GM10266 (cell line): ENCODE measurements at regions not wholly inside any gene's neighbourhood (a gene's known extent, or its start where the extent isn't known, plus 50 kb on each side); places are given as distances from the start of the nearest gene placed in this dataset.
"Not testable (repeated sequence)": the region's sequence is repeated elsewhere in the genome, so short reads cannot be mapped to it uniquely, and the experiment has no call there.

Experiments
- DNase-seq: peaks from one replicate; pipeline ENCODE4 v3.0.0; 2012; ENCODE audit errors: extremely low spot score
- CTCF ChIP-seq: IDR thresholded peaks from 2 replicates; pipeline ENCODE4 v1.5.1; 2012; ENCODE audit warnings: mild to moderate bottlenecking, low read depth; ENCODE audit not compliant: control insufficient read depth, insufficient read depth; ENCODE audit errors: missing control alignments

GRCh38 chr10:109618748-109619147, 304.6 kb downstream of the XPNPEP1 start:
- no peak for DNase-seq
- TF ChIP-seq CTCF: no peak

GRCh38 chr10:109618301-109618700, 305.0 kb downstream of the XPNPEP1 start:
- TF ChIP-seq CTCF: no peak
- DNase-seq: no peak

GRCh38 chr10:109616359-109616980, 306.8 kb downstream of the XPNPEP1 start:
- no peak for DNase-seq
- TF ChIP-seq CTCF: no peak

GRCh38 chr10:109595356-109595755, 328.0 kb downstream of the XPNPEP1 start:
- not testable (repeated sequence) for DNase-seq

- no peak for TF ChIP-seq CTCF
- no peak for DNase-seq
Observed at GRCh38 chr10:109593682-109594081, 329.6 kb downstream of the XPNPEP1 start.

GRCh38 chr10:109592391-109592790, 330.9 kb downstream of the XPNPEP1 start:
- no peak for TF ChIP-seq CTCF
- DNase-seq: no peak

GRCh38 chr10:109591601-109592000, 331.7 kb downstream of the XPNPEP1 start:
- DNase-seq: no peak
- no peak for TF ChIP-seq CTCF

GRCh38 chr10:109588259-109588658, 335.1 kb downstream of the XPNPEP1 start:
- no peak for DNase-seq
- TF ChIP-seq CTCF: no peak
